ENCODE measurements at regions not wholly inside any gene's neighbourhood (a gene's known extent, or its start where the extent isn't known, plus 50 kb on each side); places are given as distances from the start of the nearest gene placed in this dataset.

GRCh38 chr15:88983861-88984429 is 70.8 kb upstream of the MFGE8 start:
- Histone ChIP-seq H3K27ac (ENCODE audit: low read length) (no peak overlapping the region), H3K9me3 (replicated peaks; ENCODE audit: control insufficient read depth, low read depth, low read length) (no peaks in the 10 kb centered on the region), H3K36me3 (ENCODE audit: control insufficient read depth, insufficient read depth, low read length) (no peaks in the 10 kb centered on the region), H3K27me3 (ENCODE audit: control insufficient read depth, insufficient read depth, low read length) (peaks cover 3% of the 10 kb centered on the region), H3K4me1 (ENCODE audit: control insufficient read depth, insufficient read depth, low read length) (peaks cover 12% of the 10 kb centered on the region), H3K4me3 (ENCODE audit: low read length) (no peak overlapping the region)
- 100% methylated on average over 1 of the region's 9 CpGs for WGBS (ENCODE audit: insufficient coverage)
- no peak for DNase-seq

- Histone ChIP-seq H3K36me3 (ENCODE audit: control insufficient read depth, insufficient read depth, low read length) (no peaks in the 10 kb centered on the region), H3K9me3 (replicated peaks; ENCODE audit: control insufficient read depth, low read depth, low read length) (no peaks in the 10 kb centered on the region), H3K27ac (ENCODE audit: low read length) (no peak overlapping the region), H3K4me3 (ENCODE audit: low read length) (no peak overlapping the region), H3K27me3 (ENCODE audit: control insufficient read depth, insufficient read depth, low read length) (peaks cover 7% of the 10 kb centered on the region), H3K4me1 (ENCODE audit: control insufficient read depth, insufficient read depth, low read length) (peaks cover 12% of the 10 kb centered on the region)
- 83% methylated on average over 2 of the region's 14 CpGs for WGBS (ENCODE audit: insufficient coverage)
- DNase-seq, result no peak
Observed at GRCh38 chr15:88985547-88986393, 72.6 kb upstream of the MFGE8 start.

- Histone ChIP-seq H3K9me3 (replicated peaks; ENCODE audit: control insufficient read depth, low read depth, low read length) (no peaks in the 10 kb centered on the region), H3K4me3 (ENCODE audit: low read length) (no peak overlapping the region), H3K27me3 (ENCODE audit: control insufficient read depth, insufficient read depth, low read length) (peaks cover 7% of the 10 kb centered on the region), H3K36me3 (ENCODE audit: control insufficient read depth, insufficient read depth, low read length) (no peaks in the 10 kb centered on the region), H3K4me1 (ENCODE audit: control insufficient read depth, insufficient read depth, low read length) (peaks cover 9% of the 10 kb centered on the region), H3K27ac (ENCODE audit: low read length) (no peak overlapping the region)
- WGBS (ENCODE audit: insufficient coverage), result 50% methylated on average over 10 of the region's 11 CpGs
- no peak for DNase-seq
Observed at GRCh38 chr15:88986949-88987590, 73.9 kb upstream of the MFGE8 start.

- no peak overlapping the region for H3K4me3 ChIP-seq (ENCODE audit: low read length)
- DNase-seq, result no peak
- H3K27me3 ChIP-seq (ENCODE audit: control insufficient read depth, insufficient read depth, low read length), result peaks cover 7% of the 10 kb centered on the region
- 73% methylated on average over 3 of the region's 7 CpGs for WGBS (ENCODE audit: insufficient coverage)
- no peak overlapping the region for H3K27ac ChIP-seq (ENCODE audit: low read length)
- peaks cover 5% of the 10 kb centered on the region for H3K4me1 ChIP-seq (ENCODE audit: control insufficient read depth, insufficient read depth, low read length)
- H3K9me3 ChIP-seq (replicated peaks; ENCODE audit: control insufficient read depth, low read depth, low read length), result no peaks in the 10 kb centered on the region
- no peaks in the 10 kb centered on the region for H3K36me3 ChIP-seq (ENCODE audit: control insufficient read depth, insufficient read depth, low read length)
Observed at GRCh38 chr15:88987591-88987933, 74.4 kb upstream of the MFGE8 start.

DNA sequence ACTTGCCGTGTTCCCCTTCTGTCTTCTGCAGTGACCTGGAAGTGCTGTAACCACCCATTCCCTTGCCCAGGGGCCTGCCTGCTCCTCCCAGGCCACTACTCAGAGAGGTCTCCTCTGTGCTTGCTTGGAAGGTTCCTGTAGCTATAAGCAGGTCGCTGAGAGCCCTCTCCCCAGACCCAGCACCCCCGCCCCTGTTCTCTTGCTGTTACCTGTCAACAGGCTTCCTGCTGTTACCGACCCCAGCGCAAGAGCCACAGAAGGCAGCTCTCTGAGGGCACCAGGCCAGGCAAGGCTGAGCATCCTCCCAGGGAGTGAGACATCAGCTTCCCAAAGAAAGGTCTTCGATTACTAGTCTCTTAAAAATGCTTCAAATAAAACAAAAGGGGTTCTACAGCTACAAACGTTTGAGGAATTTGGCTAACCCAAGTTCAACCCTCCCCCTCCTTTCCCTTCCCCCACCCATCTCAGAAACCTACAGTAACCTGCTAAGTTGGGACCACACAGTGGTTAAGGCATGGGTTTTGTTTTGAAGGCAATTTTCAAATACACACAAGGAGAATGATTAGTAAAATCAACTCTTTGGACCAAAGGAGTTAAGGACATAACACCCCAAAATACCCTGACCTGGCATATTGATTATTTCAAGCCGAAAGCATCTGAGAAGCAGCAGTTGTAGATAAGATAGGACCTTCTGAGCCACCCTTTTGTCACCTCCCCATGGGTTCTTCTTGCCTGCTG is 74.9 kb upstream of the MFGE8 start:
- WGBS (ENCODE audit: insufficient coverage), result 41% methylated on average over 6 of the region's 8 CpGs
- no peak for DNase-seq

GRCh38 chr15:88989578-88989977 is 76.4 kb upstream of the MFGE8 start:
- no peaks in the 10 kb centered on the region for H3K9me3 ChIP-seq (replicated peaks; ENCODE audit: control insufficient read depth, low read depth, low read length)
- no peaks in the 10 kb centered on the region for H3K36me3 ChIP-seq (ENCODE audit: control insufficient read depth, insufficient read depth, low read length)
- H3K27ac ChIP-seq (ENCODE audit: low read length), result no peak overlapping the region
- no CpG with 5 or more reads among the region's 5 CpGs for WGBS (ENCODE audit: insufficient coverage)
- peaks cover 7% of the 10 kb centered on the region for H3K27me3 ChIP-seq (ENCODE audit: control insufficient read depth, insufficient read depth, low read length)
- H3K4me3 ChIP-seq (ENCODE audit: low read length), result no peak overlapping the region
- DNase-seq, result no peak
- no peaks in the 10 kb centered on the region for H3K4me1 ChIP-seq (ENCODE audit: control insufficient read depth, insufficient read depth, low read length)

More for the DNA sequence above, 74.9 kb upstream of the MFGE8 start:
- no peak overlapping the region for H3K27ac ChIP-seq (ENCODE audit: low read length)
- H3K36me3 ChIP-seq (ENCODE audit: control insufficient read depth, insufficient read depth, low read length), result no peaks in the 10 kb centered on the region
- no peaks in the 10 kb centered on the region for H3K4me1 ChIP-seq (ENCODE audit: control insufficient read depth, insufficient read depth, low read length)
- H3K9me3 ChIP-seq (replicated peaks; ENCODE audit: control insufficient read depth, low read depth, low read length), result no peaks in the 10 kb centered on the region
- H3K4me3 ChIP-seq (ENCODE audit: low read length), result no peak overlapping the region
- peaks cover 7% of the 10 kb centered on the region for H3K27me3 ChIP-seq (ENCODE audit: control insufficient read depth, insufficient read depth, low read length)

DNA sequence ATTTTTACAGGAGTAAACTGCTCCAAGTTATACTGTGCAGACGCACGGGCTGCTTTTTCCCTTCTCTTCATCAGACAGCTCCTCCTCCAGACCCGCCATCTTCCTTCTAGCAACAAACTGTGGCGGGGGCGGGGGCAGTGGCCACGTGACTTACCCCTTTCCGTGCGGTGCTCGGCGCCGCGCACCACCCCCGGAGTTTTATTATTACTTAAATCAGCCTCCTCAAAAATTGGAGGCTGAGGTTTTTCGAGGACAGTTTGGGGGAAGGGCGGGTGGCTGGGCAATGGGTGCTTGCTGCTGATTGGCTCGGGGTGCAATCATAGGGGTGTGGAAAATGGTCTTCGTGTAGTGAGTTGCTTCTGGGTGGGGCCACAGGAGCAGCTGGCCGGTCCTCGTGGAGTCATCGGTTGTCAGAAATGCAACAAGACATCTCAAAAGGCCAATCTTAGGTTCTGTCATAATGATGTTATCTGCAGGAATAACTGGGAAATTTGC is 77.1 kb upstream of the MFGE8 start:
- H3K36me3 ChIP-seq (ENCODE audit: control insufficient read depth, insufficient read depth, low read length), result no peaks in the 10 kb centered on the region
- no peaks in the 10 kb centered on the region for H3K9me3 ChIP-seq (replicated peaks; ENCODE audit: control insufficient read depth, low read depth, low read length)
- no peak for DNase-seq
- no peak overlapping the region for H3K27ac ChIP-seq (ENCODE audit: low read length)
- H3K4me3 ChIP-seq (ENCODE audit: low read length), result no peak overlapping the region
- 70% methylated on average over 11 of the region's 20 CpGs for WGBS (ENCODE audit: insufficient coverage)
- H3K4me1 ChIP-seq (ENCODE audit: control insufficient read depth, insufficient read depth, low read length), result no peaks in the 10 kb centered on the region
- H3K27me3 ChIP-seq (ENCODE audit: control insufficient read depth, insufficient read depth, low read length), result peaks cover 7% of the 10 kb centered on the region

DNA sequence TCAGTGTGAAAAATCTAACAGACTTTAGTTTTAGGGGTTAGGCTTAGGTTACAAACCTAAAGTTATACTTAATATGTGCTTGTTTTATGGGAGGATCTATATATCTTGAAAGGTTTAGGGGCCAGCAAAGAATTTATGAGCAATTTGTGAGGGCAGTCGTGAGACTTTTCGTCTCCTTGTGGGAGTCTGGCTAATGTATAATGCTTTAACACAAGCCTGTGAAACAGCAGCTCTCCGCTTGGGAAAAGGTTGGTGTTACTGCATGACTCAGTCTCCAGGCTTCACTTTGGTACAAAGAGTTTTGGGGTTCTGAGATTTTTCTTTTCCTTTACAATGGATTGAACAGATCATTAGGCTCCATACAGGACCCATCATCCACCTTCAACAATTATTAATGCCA is 79.0 kb upstream of the MFGE8 start:
- Histone ChIP-seq H3K9me3 (replicated peaks; ENCODE audit: control insufficient read depth, low read depth, low read length) (no peaks in the 10 kb centered on the region), H3K4me3 (ENCODE audit: low read length) (no peak overlapping the region), H3K27me3 (ENCODE audit: control insufficient read depth, insufficient read depth, low read length) (peaks cover 4% of the 10 kb centered on the region), H3K4me1 (ENCODE audit: control insufficient read depth, insufficient read depth, low read length) (no peaks in the 10 kb centered on the region), H3K27ac (ENCODE audit: low read length) (no peak overlapping the region), H3K36me3 (ENCODE audit: control insufficient read depth, insufficient read depth, low read length) (no peaks in the 10 kb centered on the region)
- no peak for DNase-seq
- 36% methylated on average over 2 of the region's 3 CpGs for WGBS (ENCODE audit: insufficient coverage)

DNA sequence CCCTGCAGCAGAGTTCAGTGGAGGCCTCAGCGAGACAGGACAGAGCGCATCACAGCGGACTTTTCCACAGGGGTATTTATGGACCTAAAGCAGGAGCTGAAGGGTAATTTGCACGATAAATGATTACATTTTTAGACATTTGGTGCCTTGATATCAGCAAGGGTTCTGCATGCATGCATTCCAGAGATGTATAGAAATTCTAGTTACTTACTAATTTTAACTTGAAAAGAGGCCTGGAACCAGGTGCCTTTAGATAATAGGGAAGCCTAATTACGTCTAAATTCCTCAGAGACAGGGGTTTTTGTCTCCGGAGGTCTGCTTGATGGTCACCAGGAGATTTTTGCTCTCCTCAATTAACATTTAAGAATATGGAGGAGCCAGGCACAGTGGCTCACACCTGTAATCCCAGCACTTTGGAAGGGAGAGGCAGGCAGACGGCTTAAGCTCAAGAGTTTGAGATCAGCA is 79.8 kb upstream of the MFGE8 start:
- Histone ChIP-seq H3K27ac (ENCODE audit: low read length) (no peak overlapping the region), H3K4me3 (ENCODE audit: low read length) (no peak overlapping the region), H3K27me3 (ENCODE audit: control insufficient read depth, insufficient read depth, low read length) (peaks cover 4% of the 10 kb centered on the region), H3K4me1 (ENCODE audit: control insufficient read depth, insufficient read depth, low read length) (no peaks in the 10 kb centered on the region), H3K36me3 (ENCODE audit: control insufficient read depth, insufficient read depth, low read length) (no peaks in the 10 kb centered on the region), H3K9me3 (replicated peaks; ENCODE audit: control insufficient read depth, low read depth, low read length) (no peaks in the 10 kb centered on the region)
- DNase-seq, result no peak
- 95% methylated on average over 4 of the region's 7 CpGs for WGBS (ENCODE audit: insufficient coverage)

GRCh38 chr15:88993662-88994061 is 80.5 kb upstream of the MFGE8 start:
- DNase-seq, result no peak
- 89% methylated on average over 1 of the region's 5 CpGs for WGBS (ENCODE audit: insufficient coverage)
- no peaks in the 10 kb centered on the region for H3K9me3 ChIP-seq (replicated peaks; ENCODE audit: control insufficient read depth, low read depth, low read length)
- H3K4me1 ChIP-seq (ENCODE audit: control insufficient read depth, insufficient read depth, low read length), result no peaks in the 10 kb centered on the region
- no peak overlapping the region for H3K27ac ChIP-seq (ENCODE audit: low read length)
- H3K27me3 ChIP-seq (ENCODE audit: control insufficient read depth, insufficient read depth, low read length), result peaks cover 4% of the 10 kb centered on the region
- no peaks in the 10 kb centered on the region for H3K36me3 ChIP-seq (ENCODE audit: control insufficient read depth, insufficient read depth, low read length)
- no peak overlapping the region for H3K4me3 ChIP-seq (ENCODE audit: low read length)
